PFSK-1 (cell line): ENCODE measurements at regions not wholly inside any gene's neighbourhood (a gene's known extent, or its start where the extent isn't known, plus 50 kb on each side); places are given as distances from the start of the nearest gene placed in this dataset.

Experiments
- SIN3A ChIP-seq: IDR thresholded peaks from 2 replicates; pipeline ENCODE4 v1.6.1; 2012; ENCODE audit warnings: mild to moderate bottlenecking, low read length, moderate library complexity, borderline replicate concordance; ENCODE audit not compliant: insufficient read depth
- TAF1 ChIP-seq: IDR thresholded peaks from 2 replicates; pipeline ENCODE4 v1.6.1; 2012; ENCODE audit warnings: low read length, control low read depth, borderline replicate concordance; ENCODE audit not compliant: insufficient read depth

DNA sequence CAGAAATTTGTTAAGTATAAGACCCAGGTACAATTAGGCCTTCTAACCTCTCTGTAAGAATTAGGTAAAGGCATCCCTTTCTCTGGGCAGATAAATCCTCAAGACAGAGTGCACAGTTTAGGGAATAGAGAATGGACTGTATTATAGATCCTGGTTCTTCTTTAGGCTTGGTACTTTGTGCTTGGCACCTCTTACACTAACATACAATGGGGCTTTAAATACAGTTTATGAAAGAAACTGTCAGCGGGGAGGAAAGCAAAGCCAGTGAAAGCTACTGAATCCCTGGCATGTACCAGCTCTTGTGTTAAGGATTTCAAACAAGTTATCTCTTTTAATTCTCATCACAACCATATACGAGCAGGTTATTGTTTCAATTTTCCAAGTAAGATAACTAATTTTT, 1350.0 kb downstream of the ADGRL3 start:
- TF ChIP-seq TAF1 (no peak), SIN3A (no peak)
